Inflammatory macrophage treated with lipopolysaccharide for 1 hour (primary cell): ENCODE measurements at regions not wholly inside any gene's neighbourhood (a gene's known extent, or its start where the extent isn't known, plus 50 kb on each side); places are given as distances from the start of the nearest gene placed in this dataset.
A peak's percentile ranks its signal among the peaks of the same experiment; 100 is the strongest.

ENCODE experiments used
- DNase-seq, 2 donors: peaks; one replicate each; pipeline ENCODE4 v3.0.0-alpha.2; 2020 to 2022

DNA sequence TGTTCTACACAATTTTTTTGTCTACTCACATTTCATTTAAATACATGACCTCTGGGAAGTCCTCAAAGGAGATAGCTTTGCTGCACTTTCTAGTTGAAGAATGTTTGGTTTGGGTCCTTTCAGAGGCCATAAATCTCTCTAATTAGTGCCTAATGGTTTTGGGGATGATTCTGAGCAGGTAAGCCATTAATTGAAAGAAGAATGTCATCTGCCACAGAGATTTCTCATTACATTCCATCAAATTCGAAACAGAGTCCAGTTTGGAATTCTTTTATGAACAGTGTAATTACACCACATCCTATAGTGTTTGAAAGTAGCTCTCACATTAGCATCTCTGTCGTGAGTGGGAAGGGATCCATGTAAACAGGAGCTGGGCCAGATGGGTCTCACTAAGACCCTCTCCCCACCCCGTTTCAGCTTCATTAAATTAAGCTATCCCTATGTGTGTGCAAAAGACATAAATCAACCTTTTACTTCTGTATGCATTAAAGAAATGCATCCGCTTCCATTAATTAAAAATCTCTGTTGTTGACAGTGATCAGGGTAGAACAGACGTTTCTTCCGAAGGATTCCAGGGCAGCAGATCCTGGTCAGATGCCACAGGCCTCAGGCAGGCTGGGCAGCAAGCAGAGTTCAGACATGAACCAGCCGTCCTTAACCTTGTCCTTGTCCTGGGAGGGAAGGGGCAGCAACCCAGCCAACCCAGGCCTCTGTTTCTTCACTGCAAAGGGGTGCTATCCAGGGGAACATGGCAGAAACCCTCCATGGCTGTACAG lies 99.8 kb upstream of the MAP1B start:
- no peak for DNase-seq

GRCh38 chr5:72009280-72009679 lies 98.0 kb upstream of the MAP1B start:
- DNase-seq = no peak

DNA sequence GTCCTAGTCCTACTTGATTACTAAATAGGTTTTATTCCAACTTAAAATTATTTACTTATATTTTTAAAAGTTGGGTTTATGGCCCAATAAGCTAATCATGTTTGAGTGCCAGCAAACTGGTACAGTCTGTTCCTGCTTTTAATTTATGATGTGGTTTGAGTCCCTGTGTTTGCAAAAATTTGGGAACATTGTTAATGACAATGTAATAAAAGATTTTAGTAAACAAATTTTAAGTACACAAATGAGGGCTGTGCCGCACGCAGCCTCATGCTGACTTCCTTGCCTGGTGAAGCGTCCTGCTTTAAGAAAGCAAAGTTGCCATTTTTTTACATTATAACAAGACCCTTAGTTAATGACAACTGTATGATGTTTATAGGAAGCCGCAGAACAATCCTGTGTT lies 96.8 kb upstream of the MAP1B start:
- DNase-seq = no peak

DNA sequence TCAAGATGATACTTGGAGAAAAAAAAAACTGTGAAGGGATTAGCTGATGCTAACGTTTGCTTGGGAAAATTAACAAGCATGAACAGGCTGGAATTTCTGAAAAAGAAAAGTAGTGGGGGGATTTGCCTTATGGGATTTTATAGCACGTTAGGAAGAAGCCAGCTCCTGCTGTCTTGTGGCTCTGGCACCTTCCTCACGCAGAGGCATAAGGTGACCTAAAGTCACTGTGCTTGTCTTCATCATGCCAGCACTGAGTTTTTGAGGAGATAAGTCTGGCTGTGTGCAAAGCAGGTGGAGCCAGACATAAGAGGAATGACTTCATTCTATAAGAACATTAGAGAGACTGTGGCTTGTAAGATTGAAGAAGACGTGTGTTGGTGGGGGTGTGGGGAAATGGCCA lies 94.4 kb upstream of the MAP1B start:
- DNase-seq = no peak

DNA sequence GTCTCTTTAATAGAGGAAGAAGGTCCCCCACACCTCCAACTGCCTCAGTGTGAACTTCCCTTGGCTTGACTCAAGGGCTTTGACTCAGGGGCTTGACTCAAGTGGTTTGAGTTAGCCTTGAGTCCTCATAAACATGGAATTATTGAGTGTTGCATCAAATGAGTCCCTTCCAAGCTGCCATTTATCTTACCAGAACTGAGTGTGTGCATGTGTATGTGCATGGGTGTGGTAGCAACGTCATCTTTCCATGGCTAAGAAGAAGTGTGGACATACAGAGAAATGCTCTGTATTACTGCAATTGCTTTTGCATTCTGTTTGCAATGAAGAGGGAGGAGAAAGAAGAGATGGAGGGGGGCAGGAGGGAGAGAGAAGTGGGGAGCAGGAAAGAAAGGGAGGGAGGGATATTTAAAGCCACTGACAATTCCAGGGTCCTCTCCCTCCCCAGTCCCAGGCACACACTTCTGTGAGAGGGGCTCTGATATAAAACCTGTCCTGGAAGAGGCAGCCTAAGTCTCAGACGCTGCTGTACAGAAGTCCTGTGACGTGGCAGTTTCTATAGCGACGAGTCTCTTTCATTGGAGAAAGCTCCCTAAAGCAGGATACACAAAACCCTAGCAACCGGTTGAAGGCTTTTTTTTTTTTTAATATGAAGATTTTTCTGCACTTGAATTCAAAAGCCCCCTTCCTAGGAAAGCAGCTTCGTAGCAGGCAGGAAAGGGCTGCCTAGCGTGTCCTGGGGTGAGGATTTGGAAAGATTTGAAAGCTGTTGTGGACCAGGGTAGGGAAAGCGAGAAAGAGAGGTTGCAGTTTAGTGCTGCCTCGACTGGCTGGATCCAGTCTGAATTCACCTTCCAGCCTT lies 93.3 kb upstream of the MAP1B start:
- DNase-seq = no peak

- DNase-seq = no peak
Observed at GRCh38 chr5:72015103-72015548, 92.1 kb upstream of the MAP1B start.

DNA sequence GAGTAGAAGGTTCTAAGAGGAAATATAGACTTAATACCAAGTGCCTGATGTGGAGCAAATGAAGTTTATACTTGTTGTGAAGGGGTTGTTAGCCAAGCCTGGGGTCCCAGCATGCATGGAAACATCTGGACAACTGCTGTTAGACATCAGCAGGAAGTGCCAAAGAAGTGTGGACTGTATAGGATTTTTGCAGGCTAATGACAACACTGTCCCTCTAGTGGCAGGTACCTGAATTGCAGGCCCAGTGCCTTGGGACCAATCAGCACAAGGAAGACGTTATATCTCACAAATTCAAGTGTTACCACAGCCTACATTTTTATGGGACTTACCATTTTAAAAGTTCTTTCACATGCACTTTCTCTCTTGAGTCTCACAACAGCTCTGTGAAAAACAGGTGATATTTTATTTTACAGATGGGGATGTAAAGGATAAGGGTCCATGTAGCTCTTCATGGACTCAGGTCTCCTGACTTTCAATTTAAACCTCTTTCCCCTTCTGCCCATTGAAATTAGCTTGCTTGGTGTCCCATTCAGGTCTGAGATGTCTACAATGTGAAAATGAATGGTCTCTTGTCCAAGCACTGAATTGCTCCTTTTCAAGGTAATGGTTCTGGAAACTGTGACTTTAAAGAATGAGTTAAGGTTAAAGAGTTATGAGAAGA lies 89.0 kb upstream of the MAP1B start:
- peak; percentile 21 to 82 for DNase-seq

DNA sequence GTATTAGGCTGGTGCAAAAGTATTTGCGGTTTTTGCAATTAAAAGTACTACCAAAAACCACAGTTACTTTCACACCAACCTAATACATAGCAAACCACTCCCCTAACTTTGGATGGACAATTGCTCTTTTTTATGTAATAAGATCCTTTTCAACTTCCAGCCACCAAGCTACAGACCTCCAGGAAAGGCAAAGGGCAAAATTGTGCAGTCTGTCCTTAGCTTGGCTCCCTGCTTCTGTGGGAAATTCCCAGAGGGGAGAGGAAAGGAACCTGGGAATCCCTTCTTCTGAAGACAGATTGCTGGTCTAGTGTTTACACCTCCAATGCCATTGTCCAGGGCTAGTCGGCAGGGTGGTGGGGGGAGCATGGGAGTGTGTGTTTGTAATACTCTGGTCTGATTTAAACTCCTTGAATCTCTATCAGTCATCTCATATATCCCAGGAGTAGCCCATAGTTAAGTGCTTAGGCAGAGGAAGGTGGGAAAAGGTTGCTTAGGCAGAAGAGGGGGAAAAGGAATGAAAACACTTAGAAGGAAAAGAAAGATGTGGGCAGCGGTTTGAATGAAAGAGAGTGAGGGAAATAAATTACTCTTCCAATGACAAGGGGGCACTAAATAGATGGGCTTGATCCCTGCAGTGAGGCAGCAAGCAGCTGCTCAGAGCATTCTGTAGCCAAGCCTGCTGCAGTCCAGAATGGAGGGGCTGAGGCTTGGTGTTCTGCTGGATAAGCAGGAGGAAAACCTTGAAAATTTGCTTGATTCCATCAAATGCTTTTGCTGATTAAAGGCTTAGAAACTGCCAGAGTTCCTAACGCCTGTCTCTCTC lies 86.9 kb upstream of the MAP1B start:
- DNase-seq = no peak

DNA sequence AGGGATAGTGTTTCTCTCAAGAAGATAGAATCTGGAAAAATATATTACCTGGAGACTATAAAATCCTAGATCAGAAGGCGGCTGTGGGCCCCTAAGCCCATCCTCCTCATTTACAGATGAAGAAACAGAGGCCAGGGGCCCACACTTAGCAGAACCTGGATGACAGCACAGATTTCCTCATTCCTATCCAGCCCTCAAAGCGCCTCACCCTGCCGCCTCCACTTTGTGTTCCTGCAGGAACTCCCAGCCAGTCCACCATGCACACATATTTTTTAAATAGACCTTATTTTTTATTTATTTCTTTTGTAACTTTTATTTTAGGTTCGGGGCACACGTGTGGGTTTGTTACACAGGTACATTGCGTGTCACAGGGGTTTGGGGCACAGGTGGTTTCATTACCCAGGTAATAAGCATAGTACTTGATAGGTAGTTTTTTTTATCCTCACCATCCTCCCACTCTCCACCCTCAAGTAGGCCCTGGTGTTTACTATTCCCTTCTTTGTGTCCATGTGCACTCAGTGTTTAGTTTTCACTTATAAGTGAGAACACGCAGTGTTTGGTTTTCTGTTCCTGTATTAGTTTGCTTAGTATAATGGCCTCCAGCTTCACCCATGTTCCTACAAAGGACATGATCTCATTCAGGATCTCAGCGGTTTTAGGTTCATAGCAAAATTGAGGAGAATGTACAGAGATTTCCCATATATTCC lies 85.5 kb upstream of the MAP1B start:
- no peak for DNase-seq

DNA sequence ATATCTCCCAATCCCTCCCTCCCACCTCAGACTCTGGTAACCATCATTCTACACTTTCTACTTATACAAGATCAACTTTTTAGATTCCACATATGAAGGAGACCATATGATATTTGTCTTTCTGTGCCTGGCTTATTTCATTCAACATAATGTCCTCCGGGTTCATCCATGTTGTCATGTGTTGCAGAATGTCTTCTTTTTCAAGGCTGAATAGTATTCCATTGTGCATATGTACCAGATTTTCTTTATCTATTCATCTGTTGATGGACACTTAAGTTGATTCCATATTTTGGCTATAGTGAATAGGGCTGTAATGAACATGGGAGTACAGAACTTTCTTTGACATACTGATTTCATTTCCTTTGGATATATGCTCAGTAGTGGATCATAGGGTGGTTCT lies 78.9 kb upstream of the MAP1B start:
- no peak for DNase-seq

- no peak for DNase-seq
Observed at GRCh38 chr5:72030237-72030636, 77.0 kb upstream of the MAP1B start.

- DNase-seq = no peak
Observed at GRCh38 chr5:72032788-72033187, 74.5 kb upstream of the MAP1B start.

DNA sequence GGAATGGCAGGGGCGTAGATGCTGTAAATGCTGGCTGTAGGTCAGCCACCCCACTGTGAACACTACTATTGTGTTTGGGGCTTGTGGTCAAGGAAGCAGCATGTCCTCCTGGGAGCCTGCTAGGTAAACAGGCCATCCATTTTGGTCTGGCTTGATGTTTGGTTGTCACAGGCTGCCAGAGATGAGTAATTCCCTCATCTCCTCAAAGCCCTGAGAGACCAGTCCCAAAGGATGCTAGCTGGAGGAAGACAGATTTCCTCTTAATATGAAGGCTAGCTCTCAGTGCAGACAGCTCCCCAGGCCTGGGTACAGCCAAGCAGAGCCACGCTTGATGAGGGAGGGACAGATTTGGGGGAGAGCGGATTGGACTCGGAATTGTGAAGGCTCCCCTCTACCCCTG lies 72.5 kb upstream of the MAP1B start:
- no peak for DNase-seq

DNA sequence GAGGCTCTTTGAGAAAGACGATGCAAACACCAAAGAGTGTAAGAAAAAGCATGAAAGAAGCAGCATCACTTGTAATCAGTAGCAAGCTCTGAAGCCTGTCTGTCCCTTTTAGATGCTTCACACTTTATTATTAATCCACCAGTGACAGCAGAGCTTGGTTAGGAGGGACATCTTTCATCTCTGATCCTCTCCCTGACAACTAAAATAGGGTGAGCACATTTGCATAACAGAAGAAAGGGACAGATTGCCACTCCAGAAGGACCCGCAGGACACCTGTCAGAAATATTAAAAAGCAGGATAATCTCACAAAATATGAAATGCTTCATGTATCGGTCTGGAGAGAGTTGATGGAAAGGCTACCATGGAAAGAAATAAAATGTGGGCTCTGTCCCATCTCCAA lies 71.4 kb upstream of the MAP1B start:
- DNase-seq = no peak

DNA sequence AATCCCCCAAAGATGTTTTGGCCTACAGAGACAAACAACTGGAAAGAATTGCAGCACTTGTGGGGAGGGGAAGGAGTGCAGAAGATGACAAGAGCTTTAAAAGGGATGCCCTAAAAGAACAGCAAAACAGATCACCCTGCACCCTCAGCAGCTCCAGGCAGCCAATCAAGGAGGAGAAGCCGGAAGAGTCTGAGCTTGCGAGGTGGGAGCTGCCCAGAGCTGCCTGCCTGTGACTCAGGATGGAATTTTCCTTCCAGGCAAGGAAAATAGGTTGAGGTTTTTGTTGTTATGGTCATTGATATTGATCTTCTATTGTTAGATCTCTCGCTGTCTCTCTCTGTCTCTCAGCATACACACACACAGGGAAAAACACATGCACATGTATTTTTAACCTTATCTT lies 70.3 kb upstream of the MAP1B start:
- DNase-seq = no peak

- no peak for DNase-seq
Observed at GRCh38 chr5:72040513-72040912, 66.8 kb upstream of the MAP1B start.

GRCh38 chr5:72041654-72042053 lies 65.6 kb upstream of the MAP1B start:
- DNase-seq = no peak

- DNase-seq = no peak
Observed at GRCh38 chr5:72042097-72042496, 65.2 kb upstream of the MAP1B start.

DNA sequence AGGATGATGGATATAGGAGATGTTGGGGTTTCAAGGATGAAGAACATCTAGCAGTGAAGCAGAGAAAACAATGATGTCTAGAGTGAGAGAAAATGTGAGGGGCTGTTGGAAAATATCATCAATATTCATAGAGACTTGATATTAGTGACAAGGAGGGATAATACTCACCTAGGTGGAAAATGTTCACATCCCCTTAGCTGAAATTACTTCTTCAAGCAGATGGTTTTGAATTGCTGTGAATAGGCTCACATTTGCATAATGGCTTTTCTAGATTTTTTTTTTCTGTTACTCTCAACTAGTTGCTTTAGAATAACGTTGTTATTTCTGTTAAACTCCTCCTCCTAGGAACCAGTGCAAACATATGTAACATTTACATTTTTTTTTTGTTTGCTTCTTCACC lies 61.6 kb upstream of the MAP1B start:
- DNase-seq = no peak

- DNase-seq = no peak
Observed at GRCh38 chr5:72046106-72046505, 61.2 kb upstream of the MAP1B start.

DNA sequence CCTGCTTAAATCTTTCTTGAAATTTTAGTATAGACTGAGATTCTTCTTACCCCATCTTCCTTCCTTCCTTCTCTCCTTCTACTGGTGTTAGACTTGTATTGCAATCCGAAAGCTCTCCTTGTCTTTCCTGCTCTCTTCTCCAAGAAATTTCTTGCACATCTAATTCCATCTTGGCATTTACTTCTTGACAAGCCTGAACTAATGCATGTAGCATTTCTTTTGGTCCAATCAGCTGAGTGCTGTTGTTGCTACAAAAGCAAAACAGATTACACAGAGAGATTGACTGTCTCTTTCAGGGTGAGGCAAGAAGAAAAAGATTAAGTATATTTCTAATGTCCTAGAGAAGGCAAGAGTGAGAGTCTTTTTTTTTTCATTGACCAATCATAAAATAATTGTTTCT lies 51.6 kb upstream of the MAP1B start:
- DNase-seq = no peak
